22Rv1 (cell line): ENCODE measurements at regions not wholly inside any gene's neighbourhood (a gene's known extent, or its start where the extent isn't known, plus 50 kb on each side); places are given as distances from the start of the nearest gene placed in this dataset.
A peak's percentile ranks its signal among the peaks of the same experiment; 100 is the strongest.

ENCODE experiments used
- ZFX ChIP-seq: fragments of 450-650 bp; IDR thresholded peaks from 2 replicates; pipeline ENCODE4 v1.6.1; 2017; ENCODE audit warnings: antibody characterized with exemption, borderline replicate concordance
- TF ChIP-seq, protein P1 (sequence below): fragments of 450-650 bp; IDR thresholded peaks from 2 replicates; pipeline ENCODE4 v1.5.1; 2017; ENCODE audit warnings: mild to moderate bottlenecking

DNA sequence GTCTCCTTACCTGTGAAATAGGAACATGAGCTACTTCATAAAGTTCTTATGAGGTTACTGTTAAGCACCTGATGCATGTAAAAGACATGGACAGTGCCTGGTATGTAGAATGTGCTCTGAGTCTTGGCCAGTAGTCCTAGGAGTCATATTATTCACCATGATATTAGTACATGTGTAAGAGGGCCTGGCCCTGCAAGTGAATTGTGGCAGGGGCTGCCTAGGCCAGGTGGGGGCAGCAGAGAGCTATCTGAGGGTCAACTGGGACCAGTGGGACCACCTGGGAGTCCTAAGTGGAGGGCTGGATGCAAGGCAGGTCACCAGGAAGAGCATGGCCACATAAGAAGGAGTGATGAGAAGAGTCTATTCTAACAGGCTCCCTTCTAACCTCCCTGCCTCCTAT lies 529.5 kb downstream of the SOX6 start:
- TF ChIP-seq, protein P1, sequence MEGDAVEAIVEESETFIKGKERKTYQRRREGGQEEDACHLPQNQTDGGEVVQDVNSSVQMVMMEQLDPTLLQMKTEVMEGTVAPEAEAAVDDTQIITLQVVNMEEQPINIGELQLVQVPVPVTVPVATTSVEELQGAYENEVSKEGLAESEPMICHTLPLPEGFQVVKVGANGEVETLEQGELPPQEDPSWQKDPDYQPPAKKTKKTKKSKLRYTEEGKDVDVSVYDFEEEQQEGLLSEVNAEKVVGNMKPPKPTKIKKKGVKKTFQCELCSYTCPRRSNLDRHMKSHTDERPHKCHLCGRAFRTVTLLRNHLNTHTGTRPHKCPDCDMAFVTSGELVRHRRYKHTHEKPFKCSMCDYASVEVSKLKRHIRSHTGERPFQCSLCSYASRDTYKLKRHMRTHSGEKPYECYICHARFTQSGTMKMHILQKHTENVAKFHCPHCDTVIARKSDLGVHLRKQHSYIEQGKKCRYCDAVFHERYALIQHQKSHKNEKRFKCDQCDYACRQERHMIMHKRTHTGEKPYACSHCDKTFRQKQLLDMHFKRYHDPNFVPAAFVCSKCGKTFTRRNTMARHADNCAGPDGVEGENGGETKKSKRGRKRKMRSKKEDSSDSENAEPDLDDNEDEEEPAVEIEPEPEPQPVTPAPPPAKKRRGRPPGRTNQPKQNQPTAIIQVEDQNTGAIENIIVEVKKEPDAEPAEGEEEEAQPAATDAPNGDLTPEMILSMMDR: peak; percentile 78
- no peak for TF ChIP-seq ZFX
